SK-N-MC (cell line): ENCODE measurements at regions not wholly inside any gene's neighbourhood (a gene's known extent, or its start where the extent isn't known, plus 50 kb on each side); places are given as distances from the start of the nearest gene placed in this dataset.

Experiments used
- EZH2 ChIP-seq: fragments of 200-600 bp; sonication (generic); IDR thresholded peaks from one replicate; pipeline ENCODE4 v1.6.1; 2017; ENCODE audit warnings: antibody characterized with exemption
- POLR2AphosphoS5 ChIP-seq: IDR thresholded peaks from 2 replicates; pipeline ENCODE4 v1.6.1; 2012; ENCODE audit warnings: mild to moderate bottlenecking, low read depth, low read length, borderline replicate concordance

DNA sequence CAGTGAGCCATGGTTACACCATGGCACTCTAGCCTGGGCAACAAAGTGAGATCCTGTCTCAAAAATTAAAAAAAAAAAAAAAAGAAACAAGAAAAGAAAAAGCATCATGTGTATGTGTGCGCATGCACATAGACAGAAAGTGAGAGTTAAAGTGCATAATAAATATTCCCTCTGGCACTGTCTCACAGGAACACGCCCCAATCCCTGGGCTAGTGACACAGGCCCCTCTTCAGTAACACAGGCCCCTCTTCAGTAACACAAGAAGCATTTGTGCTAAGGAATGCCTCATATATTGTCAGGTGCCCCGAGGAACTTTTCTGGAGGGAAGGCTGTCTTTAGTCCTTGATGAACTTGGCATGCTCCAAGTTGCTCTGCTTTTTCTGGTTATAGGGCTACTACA is 57.5 kb downstream of the RPL27A start:
- TF ChIP-seq EZH2 (no peak), POLR2AphosphoS5 (no peak)
